Ramos (cell line): ENCODE measurements at regions not wholly inside any gene's neighbourhood (a gene's known extent, or its start where the extent isn't known, plus 50 kb on each side); places are given as distances from the start of the nearest gene placed in this dataset.

ENCODE experiments used
- in situ Hi-C: fragments of 300-500 bp; cut with MboI; formaldehyde crosslinking; loops from one replicate; pipeline ENCODE4 v1.14.3; 2022; ENCODE audit warnings: low sequenced_read_pairs; ENCODE audit not compliant: unreplicated experiment

- in situ Hi-C loops = no loop called here
Measured at GRCh38 chr2:126846241-126846640, 52.4 kb upstream of the TEX51 start.
